Amygdala (tissue), 56 donors: ENCODE measurements at regions not wholly inside any gene's neighbourhood (a gene's known extent, or its start where the extent isn't known, plus 50 kb on each side); places are given as distances from the start of the nearest gene placed in this dataset.

Source experiments
- DNase-seq, 56 donors: peaks; one replicate each; lab custom pipeline; 2025; lab: John Stamatoyannopoulos, UW

- DNase-seq, result no peak
These were observed 56.9 kb upstream of the LHX1 start for GRCh38 chr17:36880268-36880905.

DNA sequence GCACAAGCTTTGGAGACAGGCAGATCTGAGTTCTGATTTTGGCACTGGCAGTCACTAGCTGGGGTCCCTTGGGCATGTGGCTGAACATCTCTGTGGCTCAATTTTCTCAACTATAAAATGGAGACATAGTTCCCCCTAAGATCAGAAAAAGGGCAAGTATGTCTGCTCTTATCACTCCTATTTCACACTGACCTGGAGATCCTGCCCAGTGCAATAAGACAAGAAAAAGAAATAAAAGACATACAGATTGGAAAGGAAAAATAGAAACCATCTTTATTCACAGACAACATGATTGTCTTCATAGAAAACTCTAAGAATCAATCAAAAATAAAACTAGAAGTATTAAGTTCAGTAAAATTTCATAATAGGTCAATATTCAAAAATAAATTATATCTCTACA is 56.0 kb upstream of the LHX1 start:
- DNase-seq, result no peak

- DNase-seq, result no peak
These were observed 52.7 kb upstream of the LHX1 start for GRCh38 chr17:36884495-36885152.

GRCh38 chr17:36885153-36885735 is 52.0 kb upstream of the LHX1 start:
- no peak for DNase-seq

GRCh38 chr17:36885771-36886377 is 51.4 kb upstream of the LHX1 start:
- no peak for DNase-seq
